GM19468 (cell line): ENCODE measurements at regions not wholly inside any gene's neighbourhood (a gene's known extent, or its start where the extent isn't known, plus 50 kb on each side); places are given as distances from the start of the nearest gene placed in this dataset.

Source experiments
- ATAC-seq: cut with Tn5 transposase; IDR thresholded peaks from one replicate; pipeline ENCODE4 v1.9.1; 2021; ENCODE audit warnings: mild to moderate bottlenecking, moderate library complexity, moderate number of reproducible peaks; ENCODE audit not compliant: unreplicated experiment; ENCODE audit errors: extremely low read depth

- no peak for ATAC-seq
Observed at GRCh38 chr3:70583682-70584081, 271.2 kb upstream of the MDFIC2 start.

GRCh38 chr3:70582803-70583202 lies 270.4 kb upstream of the MDFIC2 start:
- no peak for ATAC-seq

- ATAC-seq = no peak
Observed at GRCh38 chr3:70580021-70580420, 267.6 kb upstream of the MDFIC2 start.

- no peak for ATAC-seq
Observed at GRCh38 chr3:70571696-70572095, 259.3 kb upstream of the MDFIC2 start.

GRCh38 chr3:70570584-70570983 lies 258.1 kb upstream of the MDFIC2 start:
- no peak for ATAC-seq

- no peak for ATAC-seq
Observed at GRCh38 chr3:70568626-70569025, 256.2 kb upstream of the MDFIC2 start.

- no peak for ATAC-seq
Observed at GRCh38 chr3:70565861-70566260, 253.4 kb upstream of the MDFIC2 start.

GRCh38 chr3:70564552-70564951 lies 252.1 kb upstream of the MDFIC2 start:
- no peak for ATAC-seq

GRCh38 chr3:70561796-70562195 lies 249.4 kb upstream of the MDFIC2 start:
- no peak for ATAC-seq

- no peak for ATAC-seq
Observed at GRCh38 chr3:70558956-70559355, 246.5 kb upstream of the MDFIC2 start.

- no peak for ATAC-seq
Observed at GRCh38 chr3:70557976-70558375, 245.5 kb upstream of the MDFIC2 start.

- no peak for ATAC-seq
Observed at GRCh38 chr3:70556056-70556455, 243.6 kb upstream of the MDFIC2 start.

GRCh38 chr3:70554170-70554569 lies 241.7 kb upstream of the MDFIC2 start:
- ATAC-seq = no peak

GRCh38 chr3:70550723-70551319 lies 238.4 kb upstream of the MDFIC2 start:
- no peak for ATAC-seq

GRCh38 chr3:70546679-70547078 lies 234.2 kb upstream of the MDFIC2 start:
- no peak for ATAC-seq

- no peak for ATAC-seq
Observed at GRCh38 chr3:70543493-70543892, 231.1 kb upstream of the MDFIC2 start.

GRCh38 chr3:70539908-70540307 lies 227.5 kb upstream of the MDFIC2 start:
- no peak for ATAC-seq

GRCh38 chr3:70532806-70533205 lies 220.4 kb upstream of the MDFIC2 start:
- ATAC-seq = no peak

- ATAC-seq = no peak
Observed at GRCh38 chr3:70531838-70532489, 219.5 kb upstream of the MDFIC2 start.

- ATAC-seq = no peak
Observed at GRCh38 chr3:70531063-70531657, 218.7 kb upstream of the MDFIC2 start.

- ATAC-seq = no peak
Observed at GRCh38 chr3:70530626-70531025, 218.2 kb upstream of the MDFIC2 start.

- no peak for ATAC-seq
Observed at GRCh38 chr3:70527026-70527425, 214.6 kb upstream of the MDFIC2 start.
